Renal cortical epithelial cell (primary cell): ENCODE measurements at regions not wholly inside any gene's neighbourhood (a gene's known extent, or its start where the extent isn't known, plus 50 kb on each side); places are given as distances from the start of the nearest gene placed in this dataset.
"Not testable (repeated sequence)": the region's sequence is repeated elsewhere in the genome, so short reads cannot be mapped to it uniquely, and the experiment has no call there.

ENCODE experiments used
- DNase-seq: peaks from one replicate; pipeline ENCODE4 v3.0.0-alpha.2; 2011; ENCODE audit warnings: low read depth

- DNase-seq = peak; percentile 39
Measured at GRCh38 chr2:220687231-220687843, 884.8 kb downstream of the EPHA4 start.

- no peak for DNase-seq
Measured at GRCh38 chr2:220695397-220696279, 876.5 kb downstream of the EPHA4 start.

GRCh38 chr2:220696280-220696669 is 875.8 kb downstream of the EPHA4 start:
- no peak for DNase-seq

GRCh38 chr2:220697011-220697410 is 875.1 kb downstream of the EPHA4 start:
- no peak for DNase-seq

- no peak for DNase-seq
Measured at GRCh38 chr2:220701115-220701514, 871.0 kb downstream of the EPHA4 start.

- peak; percentile 32 for DNase-seq
Measured at GRCh38 chr2:220703279-220703678, 868.8 kb downstream of the EPHA4 start.

GRCh38 chr2:220704081-220704480 is 868.0 kb downstream of the EPHA4 start:
- no peak for DNase-seq

GRCh38 chr2:220704810-220705209 is 867.3 kb downstream of the EPHA4 start:
- no peak for DNase-seq

GRCh38 chr2:220705678-220706077 is 866.4 kb downstream of the EPHA4 start:
- DNase-seq = no peak

- no peak for DNase-seq
Measured at GRCh38 chr2:220707261-220707660, 864.8 kb downstream of the EPHA4 start.

- DNase-seq = no peak
Measured at GRCh38 chr2:220708366-220708765, 863.7 kb downstream of the EPHA4 start.

- no peak for DNase-seq
Measured at GRCh38 chr2:220717283-220717682, 854.8 kb downstream of the EPHA4 start.

- no peak for DNase-seq
Measured at GRCh38 chr2:220736778-220737177, 835.3 kb downstream of the EPHA4 start.

- peak; percentile 0 for DNase-seq
Measured at GRCh38 chr2:220743203-220743602, 828.9 kb downstream of the EPHA4 start.

GRCh38 chr2:220744861-220745260 is 827.2 kb downstream of the EPHA4 start:
- no peak for DNase-seq

GRCh38 chr2:220745682-220746081 is 826.4 kb downstream of the EPHA4 start:
- no peak for DNase-seq

GRCh38 chr2:220747736-220748135 is 824.4 kb downstream of the EPHA4 start:
- DNase-seq = no peak

- DNase-seq = no peak
Measured at GRCh38 chr2:220748875-220749479, 823.1 kb downstream of the EPHA4 start.

- DNase-seq = no peak
Measured at GRCh38 chr2:220753486-220753885, 818.6 kb downstream of the EPHA4 start.

GRCh38 chr2:220756653-220757052 is 815.5 kb downstream of the EPHA4 start:
- no peak for DNase-seq

GRCh38 chr2:220758376-220758775 is 813.7 kb downstream of the EPHA4 start:
- DNase-seq = not testable (repeated sequence)

GRCh38 chr2:220764171-220764570 is 807.9 kb downstream of the EPHA4 start:
- no peak for DNase-seq
